ENCODE measurements at regions not wholly inside any gene's neighbourhood (a gene's known extent, or its start where the extent isn't known, plus 50 kb on each side); places are given as distances from the start of the nearest gene placed in this dataset.

DNA sequence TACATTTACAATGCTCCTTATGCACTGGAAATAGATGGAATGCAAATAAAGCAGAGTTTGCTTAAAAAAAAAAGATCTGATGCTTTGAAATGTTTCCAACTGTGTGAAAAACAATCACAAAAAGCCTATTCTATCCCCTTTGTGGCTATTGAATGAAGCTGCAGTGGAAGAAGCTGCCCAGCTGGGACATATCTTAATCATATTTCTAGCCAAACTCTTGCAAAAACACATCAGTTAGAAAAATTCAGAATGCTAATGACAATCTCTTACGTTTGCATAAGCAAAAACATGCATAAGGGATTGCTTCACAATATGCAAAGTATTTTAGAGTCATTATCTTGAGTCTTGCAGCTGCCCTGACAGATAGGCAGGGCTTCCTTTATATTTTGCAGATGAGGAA, 526.4 kb upstream of the USP24 start:
- TF ChIP-seq POLR2A (IDR thresholded peaks at IDR 0.05) (no peak), EP300 (IDR thresholded peaks at IDR 0.05; ENCODE audit: low read depth) (no peak), POLR2AphosphoS5 (IDR thresholded peaks at IDR 0.05) (peak; percentile 20 to 62 (median 21))
- TF ChIP-seq, protein P1, sequence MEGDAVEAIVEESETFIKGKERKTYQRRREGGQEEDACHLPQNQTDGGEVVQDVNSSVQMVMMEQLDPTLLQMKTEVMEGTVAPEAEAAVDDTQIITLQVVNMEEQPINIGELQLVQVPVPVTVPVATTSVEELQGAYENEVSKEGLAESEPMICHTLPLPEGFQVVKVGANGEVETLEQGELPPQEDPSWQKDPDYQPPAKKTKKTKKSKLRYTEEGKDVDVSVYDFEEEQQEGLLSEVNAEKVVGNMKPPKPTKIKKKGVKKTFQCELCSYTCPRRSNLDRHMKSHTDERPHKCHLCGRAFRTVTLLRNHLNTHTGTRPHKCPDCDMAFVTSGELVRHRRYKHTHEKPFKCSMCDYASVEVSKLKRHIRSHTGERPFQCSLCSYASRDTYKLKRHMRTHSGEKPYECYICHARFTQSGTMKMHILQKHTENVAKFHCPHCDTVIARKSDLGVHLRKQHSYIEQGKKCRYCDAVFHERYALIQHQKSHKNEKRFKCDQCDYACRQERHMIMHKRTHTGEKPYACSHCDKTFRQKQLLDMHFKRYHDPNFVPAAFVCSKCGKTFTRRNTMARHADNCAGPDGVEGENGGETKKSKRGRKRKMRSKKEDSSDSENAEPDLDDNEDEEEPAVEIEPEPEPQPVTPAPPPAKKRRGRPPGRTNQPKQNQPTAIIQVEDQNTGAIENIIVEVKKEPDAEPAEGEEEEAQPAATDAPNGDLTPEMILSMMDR (IDR thresholded peaks at IDR 0.05): no peak
